PC-9 (cell line): ENCODE measurements at regions not wholly inside any gene's neighbourhood (a gene's known extent, or its start where the extent isn't known, plus 50 kb on each side); places are given as distances from the start of the nearest gene placed in this dataset.

Experiments
- CTCF ChIP-seq: fragments of 200-600 bp; sonication (generic); conservative IDR thresholded peaks from 2 replicates; pipeline ENCODE4 v1.6.1; 2017; ENCODE audit warnings: mixed run types, antibody characterized with exemption, mild to moderate bottlenecking, moderate library complexity
- EZH2 ChIP-seq: fragments of 200-600 bp; sonication (generic); IDR thresholded peaks from 2 replicates; pipeline ENCODE4 v1.8.0; 2017; ENCODE audit warnings: antibody characterized with exemption, low read depth

GRCh38 chr9:115191667-115192066, 73.7 kb upstream of the TNC start:
- TF ChIP-seq CTCF, result no peak
- TF ChIP-seq EZH2, result no peak
